HEK293T (cell line): ENCODE measurements at regions not wholly inside any gene's neighbourhood (a gene's known extent, or its start where the extent isn't known, plus 50 kb on each side); places are given as distances from the start of the nearest gene placed in this dataset.

Source experiments
- BHLHE40 ChIP-seq: fragments of 450-650 bp; IDR thresholded peaks from 2 replicates; pipeline ENCODE4 v1.6.1; 2016; ENCODE audit warnings: mild to moderate bottlenecking, moderate library complexity, borderline replicate concordance
- ELF4 ChIP-seq: fragments of 450-650 bp; IDR thresholded peaks from 2 replicates; pipeline ENCODE4 v1.6.1; 2017; ENCODE audit warnings: antibody characterized with exemption
- FOXK2 ChIP-seq: fragments of 450-650 bp; IDR thresholded peaks from 2 replicates; pipeline ENCODE4 v1.6.1; 2016; ENCODE audit warnings: mild to moderate bottlenecking
- FOXM1 ChIP-seq: fragments of 450-650 bp; IDR thresholded peaks from 2 replicates; pipeline ENCODE4 v1.6.1; 2017; ENCODE audit warnings: mild to moderate bottlenecking, borderline replicate concordance
- LEF1 ChIP-seq: fragments of 450-650 bp; IDR thresholded peaks from 2 replicates; pipeline ENCODE4 v1.6.1; 2017; ENCODE audit warnings: mild to moderate bottlenecking, borderline replicate concordance
- SP1 ChIP-seq: fragments of 450-650 bp; IDR thresholded peaks from 2 replicates; pipeline ENCODE4 v1.6.1; 2017
- SUZ12 ChIP-seq: fragments of 450-650 bp; IDR thresholded peaks from 2 replicates; pipeline ENCODE4 v1.6.1; 2016; ENCODE audit warnings: mild to moderate bottlenecking
- ZNF384 ChIP-seq: fragments of 450-650 bp; IDR thresholded peaks from 2 replicates; pipeline ENCODE4 v1.6.1; 2016

- TF ChIP-seq LEF1 (no peak), FOXK2 (no peak), FOXM1 (no peak), ZNF384 (no peak), SUZ12 (no peak), SP1 (no peak), BHLHE40 (no peak), ELF4 (no peak)
These were observed 304.2 kb downstream of the FBXO15 start for GRCh38 chr18:73843455-73843854.
